AG04450 (cell line): ENCODE measurements at regions not wholly inside any gene's neighbourhood (a gene's known extent, or its start where the extent isn't known, plus 50 kb on each side); places are given as distances from the start of the nearest gene placed in this dataset.
"Not testable (repeated sequence)": the region's sequence is repeated elsewhere in the genome, so short reads cannot be mapped to it uniquely, and the experiment has no call there.

Experiments used
- CTCF ChIA-PET: fragments of 300-600, 350-600 bp; formaldehyde crosslinking; extraction: SDS; loops from one replicate; lab custom pipeline; 2022; ENCODE audit warnings: antibody characterized with exemption, inconsistent platforms; lab: Charles Lee
- POLR2A ChIA-PET: fragments of 350-600 bp; formaldehyde crosslinking; extraction: SDS; loops from one replicate; lab custom pipeline; 2021; ENCODE audit warnings: antibody characterized with exemption, inconsistent platforms; lab: Yijun Ruan, JAX
- DNase-seq: peaks from one replicate; pipeline ENCODE4 v3.0.0-alpha.2; 2011; ENCODE audit warnings: low read depth, low spot score
- H3K27ac ChIP-seq: one replicate; pipeline ENCODE4 v1.5.1; 2012; ENCODE audit warnings: low read depth, low read length, control low read depth
- H3K27me3 ChIP-seq: one replicate; pipeline ENCODE4 v1.6.0; 2012; ENCODE audit warnings: low read length; ENCODE audit not compliant: control insufficient read depth, insufficient read depth
- H3K4me3 ChIP-seq: 2 replicates; pipeline ENCODE4 v1.5.1; 2011; ENCODE audit warnings: mild to moderate bottlenecking, low read depth, low read length, control low read depth
- H3K9me3 ChIP-seq: 2 replicates; pipeline ENCODE4 v1.5.1; 2012; ENCODE audit warnings: low read length; ENCODE audit not compliant: control insufficient read depth, insufficient read depth
- TF ChIP-seq, protein P1 (sequence below): IDR thresholded peaks from 2 replicates; pipeline ENCODE4 v1.5.1; 2011; ENCODE audit warnings: low read depth, low read length, control low read depth, inconsistent platforms

DNA sequence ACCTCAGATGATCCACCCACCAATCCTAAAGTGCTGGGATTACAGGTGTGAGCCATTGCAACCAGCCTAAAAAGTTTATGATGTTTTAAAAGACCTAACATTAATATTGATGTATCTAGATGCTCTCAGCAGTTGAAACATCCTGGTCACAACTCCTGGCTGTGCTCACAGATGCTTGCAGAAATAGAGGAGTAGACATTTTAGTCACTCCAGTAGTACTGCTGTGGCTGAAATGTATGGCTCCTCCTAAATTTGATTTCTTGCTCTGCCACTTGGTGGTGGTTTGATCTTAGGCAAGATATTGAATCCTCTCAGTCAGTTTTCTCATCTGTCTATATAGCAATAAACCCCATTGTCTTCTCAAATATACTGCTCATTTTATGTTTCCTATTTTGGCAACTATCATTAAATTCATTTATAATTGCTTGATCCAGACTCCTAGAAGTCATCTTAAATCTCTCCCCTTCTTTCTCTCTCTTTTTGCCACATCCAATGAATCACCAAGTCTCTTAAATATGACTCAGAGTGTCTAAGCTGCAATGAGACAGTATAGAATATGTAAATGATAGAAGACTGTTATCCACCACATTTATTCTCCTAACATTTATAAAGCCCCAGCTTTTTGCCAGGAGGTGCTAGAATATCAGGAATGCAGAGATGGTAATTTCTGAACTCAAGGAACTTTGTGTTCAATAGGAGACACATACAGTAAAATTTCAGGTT, 78.1 kb upstream of the NRBF2 start:
- TF ChIP-seq, protein P1, sequence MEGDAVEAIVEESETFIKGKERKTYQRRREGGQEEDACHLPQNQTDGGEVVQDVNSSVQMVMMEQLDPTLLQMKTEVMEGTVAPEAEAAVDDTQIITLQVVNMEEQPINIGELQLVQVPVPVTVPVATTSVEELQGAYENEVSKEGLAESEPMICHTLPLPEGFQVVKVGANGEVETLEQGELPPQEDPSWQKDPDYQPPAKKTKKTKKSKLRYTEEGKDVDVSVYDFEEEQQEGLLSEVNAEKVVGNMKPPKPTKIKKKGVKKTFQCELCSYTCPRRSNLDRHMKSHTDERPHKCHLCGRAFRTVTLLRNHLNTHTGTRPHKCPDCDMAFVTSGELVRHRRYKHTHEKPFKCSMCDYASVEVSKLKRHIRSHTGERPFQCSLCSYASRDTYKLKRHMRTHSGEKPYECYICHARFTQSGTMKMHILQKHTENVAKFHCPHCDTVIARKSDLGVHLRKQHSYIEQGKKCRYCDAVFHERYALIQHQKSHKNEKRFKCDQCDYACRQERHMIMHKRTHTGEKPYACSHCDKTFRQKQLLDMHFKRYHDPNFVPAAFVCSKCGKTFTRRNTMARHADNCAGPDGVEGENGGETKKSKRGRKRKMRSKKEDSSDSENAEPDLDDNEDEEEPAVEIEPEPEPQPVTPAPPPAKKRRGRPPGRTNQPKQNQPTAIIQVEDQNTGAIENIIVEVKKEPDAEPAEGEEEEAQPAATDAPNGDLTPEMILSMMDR, result no peak
- DNase-seq, result no peak
- ChIA-PET POLR2A (no interaction called here), CTCF (no interaction called here)
- Histone ChIP-seq H3K4me3 (no peak overlapping the region), H3K9me3 (no peaks in the 10 kb centered on the region), H3K27ac (no peak overlapping the region), H3K27me3 (no peaks in the 10 kb centered on the region)

DNA sequence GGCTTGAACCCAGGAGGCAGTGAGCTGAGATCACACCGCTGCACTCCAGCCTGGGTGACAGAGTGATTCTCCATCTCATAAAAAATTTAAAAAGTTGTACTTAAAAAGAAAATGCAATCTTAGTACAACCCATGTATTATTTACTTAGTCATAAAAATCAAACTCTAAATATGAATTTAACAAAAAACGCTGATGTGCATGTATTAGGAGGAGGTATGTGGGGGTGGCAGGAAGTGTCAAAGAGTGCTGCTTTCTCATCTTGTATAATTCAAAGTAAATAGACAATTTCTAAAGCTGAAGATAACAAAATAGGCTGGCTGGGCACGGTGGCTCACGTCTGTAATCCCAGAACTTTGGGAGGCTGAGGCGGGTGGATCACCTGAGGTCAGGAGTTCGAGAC, 81.0 kb upstream of the NRBF2 start:
- DNase-seq, result no peak
- no peaks in the 10 kb centered on the region for H3K9me3 ChIP-seq
- ChIA-PET POLR2A (no interaction called here), CTCF (no interaction called here)
- H3K27me3 ChIP-seq, result no peaks in the 10 kb centered on the region
- no peak overlapping the region for H3K4me3 ChIP-seq
- TF ChIP-seq, protein P1, result no peak
- H3K27ac ChIP-seq, result no peak overlapping the region

DNA sequence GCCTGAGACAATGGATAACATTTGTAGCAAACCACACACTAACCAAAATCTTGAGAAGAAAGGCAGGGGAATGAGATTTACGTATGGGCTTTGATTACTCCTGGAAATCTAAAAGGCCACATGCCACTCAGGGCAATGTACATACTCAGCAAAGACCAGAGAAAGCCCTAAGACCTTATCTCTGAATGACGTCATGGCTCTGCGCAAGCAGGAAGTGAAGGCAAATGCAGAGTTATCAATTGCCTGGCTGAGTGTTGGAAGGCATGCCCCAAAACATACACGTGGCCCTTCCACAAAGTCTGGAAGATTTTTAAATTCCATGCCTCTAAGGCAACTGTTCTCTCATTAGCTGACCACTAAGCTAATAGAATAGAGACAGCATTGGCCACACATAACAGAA, 90.9 kb upstream of the NRBF2 start:
- Histone ChIP-seq H3K27ac (no peak overlapping the region), H3K27me3 (no peaks in the 10 kb centered on the region), H3K9me3 (no peaks in the 10 kb centered on the region), H3K4me3 (no peak overlapping the region)
- CTCF ChIA-PET, result no interaction called here
- no peak for DNase-seq
- POLR2A ChIA-PET, result no interaction called here
- TF ChIP-seq, protein P1, result no peak

DNA sequence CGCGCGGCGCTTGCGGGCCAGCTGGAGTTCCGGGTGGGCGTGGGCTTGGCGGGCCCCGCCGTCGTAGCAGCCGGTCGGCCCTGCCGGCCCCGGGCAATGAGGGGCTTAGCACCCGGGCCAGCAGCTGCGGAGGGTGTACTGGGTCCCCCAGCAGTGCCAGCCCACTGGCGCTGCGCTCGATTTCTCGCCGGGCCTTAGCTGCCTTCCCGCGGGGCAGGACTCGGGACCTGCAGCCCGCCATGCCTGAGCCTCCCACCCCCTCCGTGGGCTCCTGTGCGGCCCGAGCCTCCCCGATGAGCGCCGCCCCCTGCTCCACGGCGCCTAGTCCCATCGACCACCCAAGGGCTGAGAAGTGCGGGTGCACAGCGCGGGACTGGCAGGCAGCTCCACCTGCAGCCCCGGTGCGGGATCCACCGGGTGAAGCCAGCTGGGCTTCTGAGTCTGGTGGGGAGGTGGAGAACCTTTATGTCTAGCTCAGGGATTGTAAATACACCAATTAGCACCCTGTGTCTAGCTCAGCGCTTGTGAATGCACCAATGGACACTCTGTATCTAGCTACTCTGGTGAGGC, 99.4 kb upstream of the NRBF2 start:
- POLR2A ChIA-PET, H3K9me3 ChIP-seq, H3K27ac ChIP-seq, H3K27me3 ChIP-seq, H3K4me3 ChIP-seq, DNase-seq, CTCF ChIA-PET: not testable (repeated sequence)

DNA sequence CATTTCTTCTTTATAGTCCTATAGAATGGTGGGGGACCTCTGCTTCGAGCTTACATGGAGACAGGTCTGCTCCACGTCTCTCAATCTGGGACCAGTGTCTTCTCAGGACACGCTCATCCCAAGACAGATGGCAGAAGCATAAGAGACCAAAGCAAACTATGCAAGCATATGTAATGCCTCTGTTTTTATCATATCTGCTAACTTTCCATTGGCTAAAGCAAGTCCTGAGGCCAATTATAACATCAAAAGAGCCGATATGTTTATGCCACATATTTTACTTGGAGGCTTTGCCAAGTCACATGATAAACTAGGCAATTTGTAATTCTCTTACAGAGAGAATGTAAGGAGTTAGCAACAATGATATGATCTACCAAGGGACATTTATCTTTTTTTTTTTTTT, 102.6 kb upstream of the NRBF2 start:
- Histone ChIP-seq H3K9me3 (no peaks in the 10 kb centered on the region; the same call in 1 of the 2 replicates), H3K27me3 (no peaks in the 10 kb centered on the region), H3K4me3 (no peak overlapping the region), H3K27ac (no peak overlapping the region)
- TF ChIP-seq, protein P1, result no peak
- CTCF ChIA-PET, result no interaction called here
- POLR2A ChIA-PET, result no interaction called here
- no peak for DNase-seq
